ENCODE measurements at regions not wholly inside any gene's neighbourhood (a gene's known extent, or its start where the extent isn't known, plus 50 kb on each side); places are given as distances from the start of the nearest gene placed in this dataset.

DNA sequence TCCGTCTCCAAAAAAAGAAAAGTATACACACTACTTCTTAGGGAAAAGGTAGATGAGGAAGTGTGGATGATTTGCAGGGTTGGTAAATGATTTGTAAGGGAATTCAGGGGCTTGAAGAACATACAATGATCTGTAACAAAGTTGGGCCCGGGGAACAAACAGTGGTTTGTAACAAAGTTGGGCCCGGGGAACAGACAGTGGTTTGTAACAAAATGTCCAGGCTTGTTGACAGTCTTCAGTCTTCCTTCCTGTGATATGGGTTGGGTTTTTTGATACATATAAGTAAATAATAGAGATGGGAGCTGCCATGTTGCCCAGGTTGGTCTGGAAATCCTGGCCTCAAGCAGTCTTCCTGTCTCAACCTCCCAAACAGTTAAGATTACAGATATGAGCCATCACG is 83.3 kb upstream of the UXS1 start:
- H3K4me3 ChIP-seq (ENCODE audit: low read depth in 2 of 2, low read length in 1 of 2) = no peak overlapping the region
- POLR2A ChIA-PET = no interaction called here
- H3K9ac ChIP-seq = no peak overlapping the region
- WGBS (ENCODE audit: low lambda C conversion rate) = 68% methylated on average over 4 of the region's 4 CpGs
- no peaks in the 10 kb centered on the region for H3K9me3 ChIP-seq
- H3K27me3 ChIP-seq (ENCODE audit: insufficient read depth) = no peaks in the 10 kb centered on the region
- H3K79me2 ChIP-seq (ENCODE audit: insufficient read depth) = no peaks in the 10 kb centered on the region
- H3K9me2 ChIP-seq = no peaks in the 10 kb centered on the region
- CTCF ChIA-PET = no interaction called here
- no peaks in the 10 kb centered on the region for H4K20me1 ChIP-seq (ENCODE audit: insufficient read depth)
- no peak overlapping the region for H3K4me2 ChIP-seq
- peak; percentile 1 for DNase-seq
- H2AFZ ChIP-seq (ENCODE audit: low read depth) = no peak overlapping the region
- H3K4me1 ChIP-seq (ENCODE audit: control insufficient read depth in 1 of 2, insufficient read depth in 2 of 2, low read depth in 1 of 2, low read length in 1 of 2) = no peaks in the 10 kb centered on the region
- no peaks in the 10 kb centered on the region for H3F3A ChIP-seq (replicated peaks; ENCODE audit: insufficient read depth)
- no peak overlapping the region for H3K27ac ChIP-seq (ENCODE audit: low read depth in 2 of 2, low read length in 1 of 2)
- H3K36me3 ChIP-seq (replicated peaks in 1 of 2; ENCODE audit: control insufficient read depth in 1 of 2, insufficient read depth in 2 of 2, low read length in 1 of 2) = no peaks in the 10 kb centered on the region
- TF ChIP-seq CHD2 (IDR thresholded peaks at IDR 0.05; ENCODE audit: low read length, partially characterized antibody) (no peak), POLR2AphosphoS5 (IDR thresholded peaks at IDR 0.05; ENCODE audit: low read depth, low read length) (no peak), TCF12 (IDR thresholded peaks at IDR 0.05) (no peak), TEAD4 (IDR thresholded peaks at IDR 0.05; ENCODE audit: borderline replicate concordance, insufficient read depth) (no peak), NRF1 (IDR thresholded peaks at IDR 0.05; ENCODE audit: low read depth, low read length) (no peak), SMC3 (IDR thresholded peaks at IDR 0.05; ENCODE audit: low read depth, low read length) (no peak), RFX5 (IDR thresholded peaks at IDR 0.05; ENCODE audit: low read length) (no peak), SIN3A (IDR thresholded peaks at IDR 0.05; ENCODE audit: borderline replicate concordance, low read depth, low read length) (no peak), GABPA (IDR thresholded peaks at IDR 0.05; ENCODE audit: low read depth) (no peak), ELF1 (IDR thresholded peaks at IDR 0.05) (no peak), RCOR1 (IDR thresholded peaks at IDR 0.05; ENCODE audit: low read length) (no peak), FOXM1 (IDR thresholded peaks at IDR 0.05; ENCODE audit: low read depth) (no peak), EZH2phosphoT487 (IDR thresholded peaks at IDR 0.05; ENCODE audit: borderline replicate concordance, low read depth) (no peak)
- TF ChIP-seq, protein P1, sequence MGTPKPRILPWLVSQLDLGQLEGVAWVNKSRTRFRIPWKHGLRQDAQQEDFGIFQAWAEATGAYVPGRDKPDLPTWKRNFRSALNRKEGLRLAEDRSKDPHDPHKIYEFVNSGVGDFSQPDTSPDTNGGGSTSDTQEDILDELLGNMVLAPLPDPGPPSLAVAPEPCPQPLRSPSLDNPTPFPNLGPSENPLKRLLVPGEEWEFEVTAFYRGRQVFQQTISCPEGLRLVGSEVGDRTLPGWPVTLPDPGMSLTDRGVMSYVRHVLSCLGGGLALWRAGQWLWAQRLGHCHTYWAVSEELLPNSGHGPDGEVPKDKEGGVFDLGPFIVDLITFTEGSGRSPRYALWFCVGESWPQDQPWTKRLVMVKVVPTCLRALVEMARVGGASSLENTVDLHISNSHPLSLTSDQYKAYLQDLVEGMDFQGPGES (IDR thresholded peaks at IDR 0.05; ENCODE audit: low read depth, low read length) = no peak
- TF ChIP-seq, protein P2, sequence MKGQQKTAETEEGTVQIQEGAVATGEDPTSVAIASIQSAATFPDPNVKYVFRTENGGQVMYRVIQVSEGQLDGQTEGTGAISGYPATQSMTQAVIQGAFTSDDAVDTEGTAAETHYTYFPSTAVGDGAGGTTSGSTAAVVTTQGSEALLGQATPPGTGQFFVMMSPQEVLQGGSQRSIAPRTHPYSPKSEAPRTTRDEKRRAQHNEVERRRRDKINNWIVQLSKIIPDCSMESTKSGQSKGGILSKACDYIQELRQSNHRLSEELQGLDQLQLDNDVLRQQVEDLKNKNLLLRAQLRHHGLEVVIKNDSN (IDR thresholded peaks at IDR 0.05; ENCODE audit: borderline replicate concordance, low read depth) = no peak
- TF ChIP-seq, protein P3, sequence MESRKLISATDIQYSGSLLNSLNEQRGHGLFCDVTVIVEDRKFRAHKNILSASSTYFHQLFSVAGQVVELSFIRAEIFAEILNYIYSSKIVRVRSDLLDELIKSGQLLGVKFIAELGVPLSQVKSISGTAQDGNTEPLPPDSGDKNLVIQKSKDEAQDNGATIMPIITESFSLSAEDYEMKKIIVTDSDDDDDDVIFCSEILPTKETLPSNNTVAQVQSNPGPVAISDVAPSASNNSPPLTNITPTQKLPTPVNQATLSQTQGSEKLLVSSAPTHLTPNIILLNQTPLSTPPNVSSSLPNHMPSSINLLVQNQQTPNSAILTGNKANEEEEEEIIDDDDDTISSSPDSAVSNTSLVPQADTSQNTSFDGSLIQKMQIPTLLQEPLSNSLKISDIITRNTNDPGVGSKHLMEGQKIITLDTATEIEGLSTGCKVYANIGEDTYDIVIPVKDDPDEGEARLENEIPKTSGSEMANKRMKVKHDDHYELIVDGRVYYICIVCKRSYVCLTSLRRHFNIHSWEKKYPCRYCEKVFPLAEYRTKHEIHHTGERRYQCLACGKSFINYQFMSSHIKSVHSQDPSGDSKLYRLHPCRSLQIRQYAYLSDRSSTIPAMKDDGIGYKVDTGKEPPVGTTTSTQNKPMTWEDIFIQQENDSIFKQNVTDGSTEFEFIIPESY (IDR thresholded peaks at IDR 0.05; ENCODE audit: borderline replicate concordance, low read depth) = no peak
- TF ChIP-seq, protein P4, sequence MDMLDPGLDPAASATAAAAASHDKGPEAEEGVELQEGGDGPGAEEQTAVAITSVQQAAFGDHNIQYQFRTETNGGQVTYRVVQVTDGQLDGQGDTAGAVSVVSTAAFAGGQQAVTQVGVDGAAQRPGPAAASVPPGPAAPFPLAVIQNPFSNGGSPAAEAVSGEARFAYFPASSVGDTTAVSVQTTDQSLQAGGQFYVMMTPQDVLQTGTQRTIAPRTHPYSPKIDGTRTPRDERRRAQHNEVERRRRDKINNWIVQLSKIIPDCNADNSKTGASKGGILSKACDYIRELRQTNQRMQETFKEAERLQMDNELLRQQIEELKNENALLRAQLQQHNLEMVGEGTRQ (IDR thresholded peaks at IDR 0.05; ENCODE audit: borderline replicate concordance, low read depth, low read length) = no peak

Measured in SK-N-SH (cell line).